GM12873 (cell line): ENCODE measurements at regions not wholly inside any gene's neighbourhood (a gene's known extent, or its start where the extent isn't known, plus 50 kb on each side); places are given as distances from the start of the nearest gene placed in this dataset.

ENCODE experiments used
- CTCF ChIP-seq: IDR thresholded peaks from 2 replicates; pipeline ENCODE4 v1.5.1; 2012; ENCODE audit warnings: low read depth, mild to moderate bottlenecking, moderate library complexity, low read length, control low read depth; ENCODE audit not compliant: insufficient read depth; ENCODE audit errors: missing control alignments

GRCh38 chr3:117507958-117508357 lies 798.4 kb downstream of the TUSC7 start:
- no peak for TF ChIP-seq CTCF

- no peak for TF ChIP-seq CTCF
Measured at GRCh38 chr3:117509858-117510257, 800.3 kb downstream of the TUSC7 start.

GRCh38 chr3:117510396-117510795 lies 800.8 kb downstream of the TUSC7 start:
- TF ChIP-seq CTCF = no peak

GRCh38 chr3:117512975-117513374 lies 803.4 kb downstream of the TUSC7 start:
- TF ChIP-seq CTCF = no peak

GRCh38 chr3:117515309-117515708 lies 805.7 kb downstream of the TUSC7 start:
- TF ChIP-seq CTCF = no peak

- no peak for TF ChIP-seq CTCF
Measured at GRCh38 chr3:117518364-117518763, 808.8 kb downstream of the TUSC7 start.

- TF ChIP-seq CTCF = no peak
Measured at GRCh38 chr3:117519776-117520175, 810.2 kb downstream of the TUSC7 start.
